ENCODE measurements at regions not wholly inside any gene's neighbourhood (a gene's known extent, or its start where the extent isn't known, plus 50 kb on each side); places are given as distances from the start of the nearest gene placed in this dataset.
"Not testable (repeated sequence)": the region's sequence is repeated elsewhere in the genome, so short reads cannot be mapped to it uniquely, and the experiment has no call there.

- Histone ChIP-seq H3K36me3 (no peaks in the 10 kb centered on the region), H3K27ac (no peak overlapping the region), H3K4me1 (no peaks in the 10 kb centered on the region), H3K4me3 (no peak overlapping the region), H3K9me3 (peaks cover 0 to 59% (median 2%) of the 10 kb centered on the region in 4 donors), H3K27me3 (no peaks in the 10 kb centered on the region)
- TF ChIP-seq EP300 (IDR thresholded peaks at IDR 0.05), result no peak
- TF ChIP-seq POLR2AphosphoS5 (IDR thresholded peaks at IDR 0.05), result no peak
- TF ChIP-seq CTCF (IDR thresholded peaks at IDR 0.05), result no peak
- no peak for TF ChIP-seq POLR2A (IDR thresholded peaks at IDR 0.05)
- no peak for ATAC-seq (ENCODE audit: low FRiP score in 2 of 2)
- DNase-seq, result no peak
- 71 to 88% methylated on average over 1 of the region's 1 CpG for WGBS, 2 donors
These were observed 1691.4 kb downstream of the TP53TG3F start for GRCh38 chr16:35150805-35151312.

GRCh38 chr16:35152067-35152627, 1692.7 kb downstream of the TP53TG3F start:
- H3K9me3 ChIP-seq, result peaks cover 0 to 50% (median 2%) of the 10 kb centered on the region in 4 donors
- no peaks in the 10 kb centered on the region for H3K4me1 ChIP-seq
- no peak for DNase-seq
- H3K27me3 ChIP-seq, result no peaks in the 10 kb centered on the region
- 0 to 20% methylated on average over 1 of the region's 1 CpG for WGBS, 2 donors
- no peak for ATAC-seq (ENCODE audit: low FRiP score in 2 of 2)
- H3K4me3 ChIP-seq, result no peak overlapping the region
- H3K27ac ChIP-seq, result no peak overlapping the region
- no peaks in the 10 kb centered on the region for H3K36me3 ChIP-seq
- TF ChIP-seq EP300 (IDR thresholded peaks at IDR 0.05) (no peak), CTCF (IDR thresholded peaks at IDR 0.05) (no peak), POLR2AphosphoS5 (IDR thresholded peaks at IDR 0.05) (no peak)

- Histone ChIP-seq H3K36me3 (no peaks in the 10 kb centered on the region), H3K27me3 (no peaks in the 10 kb centered on the region), H3K9me3 (peaks cover 0 to 38% (median 3%) of the 10 kb centered on the region in 4 donors), H3K4me3 (no peak overlapping the region), H3K4me1 (no peaks in the 10 kb centered on the region), H3K27ac (no peak overlapping the region)
- no peak for TF ChIP-seq POLR2A (IDR thresholded peaks at IDR 0.05)
- no peak for TF ChIP-seq POLR2AphosphoS5 (IDR thresholded peaks at IDR 0.05)
- no peak for TF ChIP-seq CTCF (IDR thresholded peaks at IDR 0.05)
- TF ChIP-seq EP300 (IDR thresholded peaks at IDR 0.05), result no peak
- ATAC-seq (ENCODE audit: low FRiP score in 2 of 2) (peak in 1 of 2 donors; percentile 57), DNase-seq (no peak)
These were observed 1695.2 kb downstream of the TP53TG3F start for GRCh38 chr16:35154627-35155026.

GRCh38 chr16:35157549-35157948, 1698.1 kb downstream of the TP53TG3F start:
- 81 to 84% methylated on average over 13 to 15 of the region's 15 CpGs for WGBS, 2 donors
- not testable (repeated sequence) for H3K27me3 ChIP-seq; DNase-seq; H3K4me1 ChIP-seq; H3K36me3 ChIP-seq; H3K27ac ChIP-seq; H3K4me3 ChIP-seq; ATAC-seq (ENCODE audit: low FRiP score in 2 of 2)
- peaks cover 0 to 15% (median 3%) of the 10 kb centered on the region in 4 donors for H3K9me3 ChIP-seq

- H3K36me3 ChIP-seq; ATAC-seq (ENCODE audit: low FRiP score in 2 of 2); H3K27ac ChIP-seq; H3K27me3 ChIP-seq; H3K4me1 ChIP-seq; H3K4me3 ChIP-seq: not testable (repeated sequence)
- DNase-seq, result peak in 1 of 2 donors; percentile 47
- peaks cover 0 to 27% (median 2%) of the 10 kb centered on the region in 4 donors for H3K9me3 ChIP-seq
- 61 to 76% methylated on average over 10 to 14 of the region's 14 CpGs for WGBS, 2 donors
These were observed 1709.9 kb downstream of the TP53TG3F start for GRCh38 chr16:35169324-35169723.

- not testable (repeated sequence) for ATAC-seq (ENCODE audit: low FRiP score in 2 of 2); H3K36me3 ChIP-seq; H3K4me3 ChIP-seq; H3K27me3 ChIP-seq; H3K4me1 ChIP-seq; H3K27ac ChIP-seq
- peak in 1 of 2 donors; percentile 79 for DNase-seq
- H3K9me3 ChIP-seq, result peaks cover 0 to 27% (median 2%) of the 10 kb centered on the region in 4 donors
- 66 to 76% methylated on average over 35 to 37 of the region's 42 CpGs for WGBS, 2 donors
These were observed 1710.6 kb downstream of the TP53TG3F start for GRCh38 chr16:35170061-35170460.
